HEK293 (cell line): ENCODE measurements at regions not wholly inside any gene's neighbourhood (a gene's known extent, or its start where the extent isn't known, plus 50 kb on each side); places are given as distances from the start of the nearest gene placed in this dataset.

ENCODE experiments used
- CTCF ChIA-PET: fragments of 350-600 bp; formaldehyde crosslinking; extraction: SDS; loops from one replicate; lab custom pipeline; 2021; ENCODE audit warnings: antibody characterized with exemption; lab: Yijun Ruan, JAX
- POLR2A ChIA-PET: fragments of 300-600 bp; formaldehyde crosslinking; extraction: SDS; loops from one replicate; lab custom pipeline; 2020; ENCODE audit warnings: antibody characterized with exemption, inconsistent platforms; lab: Yijun Ruan, JAX
- H3K27ac ChIP-seq: fragments of 200-500 bp; sonication (Bioruptor generic); 2 replicates; pipeline ENCODE4 v1.5.1; 2014; ENCODE audit warnings: low read depth, low read length, control low read depth, inconsistent platforms; ENCODE audit errors: extremely low read depth
- H3K36me3 ChIP-seq, 2 experiments: fragments of 200-500 bp in 1 of 2; sonication (Bioruptor generic) in 1 of 2; 1 replicate in 1 of 2; 2 replicates in 1 of 2; pipeline ENCODE4 v1.5.1; 2014 to 2017; ENCODE audit warnings: inconsistent platforms in 2 of 2, low read length in 2 of 2; ENCODE audit not compliant: control insufficient read depth in 2 of 2, insufficient read depth in 1 of 2
- H3K4me1 ChIP-seq: fragments of 200-500 bp; sonication (Bioruptor generic); 2 replicates; pipeline ENCODE4 v1.5.1; 2014; ENCODE audit warnings: mild to moderate bottlenecking, low read length, inconsistent platforms; ENCODE audit not compliant: control insufficient read depth, insufficient read depth
- H3K4me3 ChIP-seq: 2 replicates; pipeline ENCODE4 v1.5.1; 2011; ENCODE audit warnings: low read depth, mild to moderate bottlenecking, control low read depth, low read length, moderate library complexity
- H3K9me3 ChIP-seq: fragments of 200-500 bp; sonication (Bioruptor generic); 2 replicates; pipeline ENCODE4 v1.5.1; 2014; ENCODE audit warnings: low read depth, low read length, inconsistent platforms; ENCODE audit not compliant: control insufficient read depth, insufficient read depth
- ELK4 ChIP-seq: IDR thresholded peaks from 2 replicates; pipeline ENCODE4 v1.6.1; 2011; ENCODE audit warnings: mild to moderate bottlenecking, low read depth, low read length, borderline replicate concordance
- GLI4 ChIP-seq: fragments of 450-650 bp; formaldehyde crosslinking; IDR thresholded peaks from 2 replicates; pipeline ENCODE4 v1.5.1; 2016; ENCODE audit warnings: missing biosample characterization, missing genetic modification characterization
- HOXC10 ChIP-seq: sonication (generic); formaldehyde crosslinking; IDR thresholded peaks from 2 replicates; pipeline ENCODE4 v1.8.1; 2023; ENCODE audit warnings: mild to moderate bottlenecking, missing genetic modification reagents
- KLF16 ChIP-seq: fragments of 450-650 bp; formaldehyde crosslinking; IDR thresholded peaks from 2 replicates; pipeline ENCODE4 v1.5.1; 2017; ENCODE audit warnings: missing biosample characterization, missing genetic modification characterization
- KLF7 ChIP-seq: fragments of 450-650 bp; formaldehyde crosslinking; IDR thresholded peaks from 2 replicates; pipeline ENCODE4 v1.5.1; 2016; ENCODE audit warnings: missing biosample characterization, missing genetic modification characterization, borderline replicate concordance
- KLF8 ChIP-seq: fragments of 450-650 bp; formaldehyde crosslinking; IDR thresholded peaks from 2 replicates; pipeline ENCODE4 v1.5.1; 2016; ENCODE audit warnings: missing biosample characterization, missing genetic modification characterization
- MZF1 ChIP-seq: fragments of 450-650 bp; formaldehyde crosslinking; IDR thresholded peaks from 2 replicates; pipeline ENCODE4 v1.5.1; 2017; ENCODE audit warnings: missing biosample characterization, missing genetic modification characterization, borderline replicate concordance
- SETDB1 ChIP-seq: IDR thresholded peaks from one replicate; pipeline ENCODE4 v1.6.1; 2017; ENCODE audit warnings: mild to moderate bottlenecking, low read length, moderate library complexity, mixed read lengths; ENCODE audit not compliant: insufficient read length
- SP3 ChIP-seq: fragments of 450-650 bp; formaldehyde crosslinking; IDR thresholded peaks from 2 replicates; pipeline ENCODE4 v1.5.1; 2016; ENCODE audit warnings: missing biosample characterization, missing genetic modification characterization
- ZBTB1 ChIP-seq: fragments of 450-650 bp; formaldehyde crosslinking; IDR thresholded peaks from 2 replicates; pipeline ENCODE4 v1.5.1; 2016; ENCODE audit warnings: missing biosample characterization, missing genetic modification characterization
- ZNF174 ChIP-seq: fragments of 450-650 bp; formaldehyde crosslinking; IDR thresholded peaks from 2 replicates; pipeline ENCODE4 v1.5.0; 2017; ENCODE audit warnings: missing biosample characterization, mild to moderate bottlenecking, missing genetic modification characterization
- ZNF19 ChIP-seq: fragments of 450-650 bp; formaldehyde crosslinking; IDR thresholded peaks from 2 replicates; pipeline ENCODE4; 2016; ENCODE audit warnings: missing biosample characterization, missing genetic modification characterization, low read depth
- ZNF350 ChIP-seq: fragments of 450-650 bp; formaldehyde crosslinking; IDR thresholded peaks from 2 replicates; pipeline ENCODE4 v1.5.0; 2017; ENCODE audit warnings: missing biosample characterization, mild to moderate bottlenecking, missing genetic modification characterization
- ZNF404 ChIP-seq: fragments of 450-650 bp; formaldehyde crosslinking; IDR thresholded peaks from 2 replicates; pipeline ENCODE4 v1.5.1; 2017; ENCODE audit warnings: missing biosample characterization, missing genetic modification characterization
- ZNF639 ChIP-seq: fragments of 450-650 bp; formaldehyde crosslinking; IDR thresholded peaks from 2 replicates; pipeline ENCODE4 v1.5.1; 2016; ENCODE audit warnings: missing biosample characterization, missing genetic modification characterization
- ZNF660 ChIP-seq: fragments of 450-650 bp; IDR thresholded peaks from 2 replicates; pipeline ENCODE4 v1.5.1; 2018; ENCODE audit warnings: missing biosample characterization, mild to moderate bottlenecking, missing genetic modification characterization
- ZNF670 ChIP-seq: fragments of 450-650 bp; formaldehyde crosslinking; IDR thresholded peaks from 2 replicates; pipeline ENCODE4 v1.5.1; 2016; ENCODE audit warnings: missing biosample characterization, missing genetic modification characterization, low read depth
- ZNF747 ChIP-seq: fragments of 450-650 bp; formaldehyde crosslinking; IDR thresholded peaks from 2 replicates; pipeline ENCODE4 v1.5.1; 2016; ENCODE audit warnings: missing biosample characterization, missing genetic modification characterization
- ZNF837 ChIP-seq: fragments of 450-650 bp; formaldehyde crosslinking; IDR thresholded peaks from 2 replicates; pipeline ENCODE4 v1.5.1; 2016; ENCODE audit warnings: missing biosample characterization, missing genetic modification characterization
- ZSCAN16 ChIP-seq: fragments of 450-650 bp; formaldehyde crosslinking; IDR thresholded peaks from 2 replicates; pipeline ENCODE4 v1.5.1; 2016; ENCODE audit warnings: missing biosample characterization, missing genetic modification characterization
- TF ChIP-seq, protein P1 (sequence below): fragments of 450-650 bp; formaldehyde crosslinking; conservative IDR thresholded peaks from 2 replicates; pipeline ENCODE4 v1.5.1; 2016; ENCODE audit warnings: low read depth, missing biosample characterization, missing genetic modification characterization

DNA sequence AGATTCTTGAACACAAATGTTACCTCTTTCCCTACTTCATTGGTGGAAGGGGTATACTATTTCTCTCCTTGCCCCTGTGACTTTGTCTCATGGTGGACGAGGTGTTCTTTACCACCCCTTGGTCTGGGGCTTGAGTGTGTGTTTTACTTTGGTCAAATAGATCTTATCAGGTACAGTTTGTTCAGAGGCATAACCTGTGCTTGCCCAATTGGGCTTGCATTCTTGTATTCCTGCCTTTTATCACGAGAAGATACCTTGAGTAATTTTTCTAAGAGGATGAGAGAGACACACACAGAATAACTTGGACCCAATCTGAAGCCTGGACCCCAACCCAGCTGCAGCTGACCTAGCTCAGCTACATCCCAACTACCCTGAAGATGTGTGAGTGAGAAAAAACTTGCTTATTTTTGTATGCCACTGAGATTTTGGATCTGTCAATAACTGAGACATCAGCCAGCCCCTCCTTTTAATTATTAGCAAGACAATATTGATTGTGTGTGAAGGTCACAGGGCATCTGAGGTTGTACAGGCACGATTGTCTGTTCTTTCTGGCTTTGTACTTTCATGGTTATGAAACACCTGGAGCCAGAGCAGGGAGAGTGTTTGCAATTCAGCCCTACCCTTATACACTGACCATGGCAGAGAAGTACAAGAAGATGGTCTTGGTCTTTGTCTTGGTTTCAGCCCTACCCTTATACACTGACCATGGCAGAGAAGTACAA is 204.7 kb upstream of the SLC35B3 start:
- H3K4me1 ChIP-seq, result 0 out of 2 replicates have a peak, but pooled peaks cover 4% of the 10 kb centered on the region
- H3K27ac ChIP-seq, result no peak overlapping the region
- ChIA-PET CTCF (no interaction called here), POLR2A (no interaction called here)
- H3K36me3 ChIP-seq, result no peaks in the 10 kb centered on the region
- no peak for TF ChIP-seq ZBTB1 (tag by site-specific recombination)
- TF ChIP-seq SP3 (tag by site-specific recombination), result no peak
- no peak for TF ChIP-seq ZNF670 (tag by site-specific recombination)
- TF ChIP-seq ZNF404 (tag by site-specific recombination), result no peak
- no peak for TF ChIP-seq ZNF19
- no peak for TF ChIP-seq ZNF174
- TF ChIP-seq ELK4, result no peak
- TF ChIP-seq KLF16, result no peak
- no peak for TF ChIP-seq ZSCAN16
- no peak for TF ChIP-seq GLI4 (tag by site-specific recombination)
- TF ChIP-seq, protein P1, sequence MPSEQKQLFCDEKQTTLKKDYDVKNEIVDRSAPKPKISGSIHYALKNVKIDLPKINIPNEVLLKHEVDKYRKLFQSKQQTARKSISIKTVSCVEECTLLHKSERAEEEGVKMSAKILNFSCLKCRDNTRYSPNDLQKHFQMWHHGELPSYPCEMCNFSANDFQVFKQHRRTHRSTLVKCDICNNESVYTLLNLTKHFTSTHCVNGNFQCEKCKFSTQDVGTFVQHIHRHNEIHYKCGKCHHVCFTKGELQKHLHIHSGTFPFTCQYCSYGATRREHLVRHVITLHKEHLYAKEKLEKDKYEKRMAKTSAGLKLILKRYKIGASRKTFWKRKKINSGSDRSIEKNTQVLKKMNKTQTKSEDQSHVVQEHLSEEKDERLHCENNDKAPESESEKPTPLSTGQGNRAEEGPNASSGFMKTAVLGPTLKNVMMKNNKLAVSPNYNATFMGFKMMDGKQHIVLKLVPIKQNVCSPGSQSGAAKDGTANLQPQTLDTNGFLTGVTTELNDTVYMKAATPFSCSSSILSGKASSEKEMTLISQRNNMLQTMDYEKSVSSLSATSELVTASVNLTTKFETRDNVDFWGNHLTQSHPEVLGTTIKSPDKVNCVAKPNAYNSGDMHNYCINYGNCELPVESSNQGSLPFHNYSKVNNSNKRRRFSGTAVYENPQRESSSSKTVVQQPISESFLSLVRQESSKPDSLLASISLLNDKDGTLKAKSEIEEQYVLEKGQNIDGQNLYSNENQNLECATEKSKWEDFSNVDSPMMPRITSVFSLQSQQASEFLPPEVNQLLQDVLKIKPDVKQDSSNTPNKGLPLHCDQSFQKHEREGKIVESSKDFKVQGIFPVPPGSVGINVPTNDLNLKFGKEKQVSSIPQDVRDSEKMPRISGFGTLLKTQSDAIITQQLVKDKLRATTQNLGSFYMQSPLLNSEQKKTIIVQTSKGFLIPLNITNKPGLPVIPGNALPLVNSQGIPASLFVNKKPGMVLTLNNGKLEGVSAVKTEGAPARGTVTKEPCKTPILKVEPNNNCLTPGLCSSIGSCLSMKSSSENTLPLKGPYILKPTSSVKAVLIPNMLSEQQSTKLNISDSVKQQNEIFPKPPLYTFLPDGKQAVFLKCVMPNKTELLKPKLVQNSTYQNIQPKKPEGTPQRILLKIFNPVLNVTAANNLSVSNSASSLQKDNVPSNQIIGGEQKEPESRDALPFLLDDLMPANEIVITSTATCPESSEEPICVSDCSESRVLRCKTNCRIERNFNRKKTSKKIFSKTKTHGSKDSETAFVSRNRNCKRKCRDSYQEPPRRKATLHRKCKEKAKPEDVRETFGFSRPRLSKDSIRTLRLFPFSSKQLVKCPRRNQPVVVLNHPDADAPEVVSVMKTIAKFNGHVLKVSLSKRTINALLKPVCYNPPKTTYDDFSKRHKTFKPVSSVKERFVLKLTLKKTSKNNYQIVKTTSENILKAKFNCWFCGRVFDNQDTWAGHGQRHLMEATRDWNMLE, result no peak
- no peak for TF ChIP-seq ZNF350 (tag by site-specific recombination)
- no peak overlapping the region for H3K4me3 ChIP-seq
- no peaks in the 10 kb centered on the region for H3K9me3 ChIP-seq

DNA sequence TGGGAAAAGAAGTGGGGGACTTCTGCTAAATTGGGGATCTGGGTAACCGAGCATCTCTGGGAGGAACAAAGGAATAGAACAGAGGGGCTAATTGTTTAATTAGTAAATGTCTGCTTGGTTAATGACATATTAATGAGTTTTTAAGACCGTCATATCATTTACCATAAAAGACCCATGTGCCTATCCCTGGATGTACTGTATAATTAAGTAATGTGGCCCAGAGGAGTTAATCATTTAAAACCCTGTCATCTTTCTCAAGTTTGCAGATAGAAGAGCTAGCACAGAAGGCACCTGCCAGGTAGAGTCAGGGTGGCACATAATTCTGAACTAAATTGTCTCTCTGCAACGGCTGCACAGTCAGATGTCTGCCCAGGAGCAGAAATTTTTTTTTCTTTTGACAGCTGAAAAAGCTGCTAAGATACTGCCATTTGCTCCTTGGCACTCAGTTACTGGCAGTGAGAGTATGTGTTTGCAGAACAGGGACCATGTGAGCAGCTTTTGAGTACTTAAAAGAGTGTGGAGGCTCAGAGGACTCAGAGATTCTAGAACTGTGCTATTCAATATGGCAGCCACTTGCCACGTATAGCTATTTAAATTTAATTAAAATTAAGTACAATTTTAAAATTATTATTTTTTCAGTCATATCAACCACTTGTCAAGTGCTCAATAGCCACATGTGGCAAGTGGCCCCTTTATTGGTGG is 202.7 kb upstream of the SLC35B3 start:
- POLR2A ChIA-PET, result no interaction called here
- H3K9me3 ChIP-seq, result no peaks in the 10 kb centered on the region
- H3K36me3 ChIP-seq, result no peaks in the 10 kb centered on the region
- CTCF ChIA-PET, result no interaction called here
- no peak overlapping the region for H3K27ac ChIP-seq
- H3K4me3 ChIP-seq, result no peak overlapping the region
- H3K4me1 ChIP-seq, result 0 out of 2 replicates have a peak, but pooled peaks cover 4% of the 10 kb centered on the region
- TF ChIP-seq ZNF660 (tag by site-specific recombination) (no peak), HOXC10 (CRISPR knock-in tag) (no peak), SETDB1 (no peak), KLF7 (tag by site-specific recombination) (no peak), KLF8 (tag by site-specific recombination) (no peak), ZNF639 (tag by site-specific recombination) (no peak), MZF1 (tag by site-specific recombination) (no peak), ZNF747 (no peak), ZNF837 (no peak), ELK4 (no peak)
